ENCODE measurements at regions not wholly inside any gene's neighbourhood (a gene's known extent, or its start where the extent isn't known, plus 50 kb on each side); places are given as distances from the start of the nearest gene placed in this dataset.

DNA sequence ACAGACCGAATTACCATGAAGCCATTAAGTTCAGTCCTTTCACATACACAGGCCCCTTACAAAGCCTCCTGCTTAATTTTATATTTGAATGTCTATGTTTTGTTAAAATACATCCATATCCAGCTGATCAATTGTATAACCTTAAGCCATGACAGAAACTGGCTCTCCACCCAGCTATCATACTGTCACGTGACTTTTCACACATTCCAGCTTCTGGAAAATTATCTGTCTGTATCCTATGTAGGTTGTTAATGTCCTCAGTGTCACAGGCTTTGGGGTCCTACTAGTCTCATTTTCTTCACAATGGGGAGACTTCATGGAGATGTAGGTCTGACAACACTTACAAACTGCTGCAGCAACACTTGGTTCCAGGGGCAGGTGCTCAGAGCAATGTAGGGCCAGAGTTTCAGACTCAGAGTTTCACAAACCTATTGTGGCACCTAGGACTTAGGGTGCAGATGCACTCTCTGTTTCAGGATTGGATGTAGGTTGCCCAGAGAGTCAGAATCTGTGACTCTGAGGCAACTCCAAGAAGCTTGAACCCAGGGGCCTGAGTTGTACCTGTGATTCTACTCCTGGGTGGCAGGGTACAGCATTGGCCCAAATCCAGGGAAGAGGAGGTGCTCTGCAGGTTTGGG lies 69.6 kb upstream of the PCDH20 start:
- no peak for TF ChIP-seq CTCF (IDR thresholded peaks at IDR 0.05)
- TF ChIP-seq, protein P1, sequence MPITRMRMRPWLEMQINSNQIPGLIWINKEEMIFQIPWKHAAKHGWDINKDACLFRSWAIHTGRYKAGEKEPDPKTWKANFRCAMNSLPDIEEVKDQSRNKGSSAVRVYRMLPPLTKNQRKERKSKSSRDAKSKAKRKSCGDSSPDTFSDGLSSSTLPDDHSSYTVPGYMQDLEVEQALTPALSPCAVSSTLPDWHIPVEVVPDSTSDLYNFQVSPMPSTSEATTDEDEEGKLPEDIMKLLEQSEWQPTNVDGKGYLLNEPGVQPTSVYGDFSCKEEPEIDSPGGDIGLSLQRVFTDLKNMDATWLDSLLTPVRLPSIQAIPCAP (CRISPR knock-in tag; IDR thresholded peaks at IDR 0.05): no peak
- no peak for TF ChIP-seq STAT6 (CRISPR knock-in tag; conservative IDR thresholded peaks at IDR 0.05; ENCODE audit: low read depth)
- TF ChIP-seq ZNF121 (CRISPR knock-in tag; IDR thresholded peaks at IDR 0.05): no peak
- TF ChIP-seq RORB (CRISPR knock-in tag; IDR thresholded peaks at IDR 0.05): no peak
